Fibroblast of lung (primary cell): ENCODE measurements at regions not wholly inside any gene's neighbourhood (a gene's known extent, or its start where the extent isn't known, plus 50 kb on each side); places are given as distances from the start of the nearest gene placed in this dataset.

Source experiments
- CTCF ChIP-seq, 2 donors: IDR thresholded peaks in 1 of 2; conservative IDR thresholded peaks in 1 of 2; 1 replicate in 1 of 2; 2 replicates in 1 of 2; pipeline ENCODE4 v1.5.1; 2011 to 2012; ENCODE audit warnings: low read length in 2 of 2, control low read depth in 1 of 2, inconsistent platforms in 1 of 2, low read depth in 1 of 2, mild to moderate bottlenecking in 1 of 2
- EZH2 ChIP-seq: IDR thresholded peaks from 2 replicates; pipeline ENCODE4 v1.5.1; 2012; ENCODE audit warnings: low read length, control low read depth, mild to moderate bottlenecking; ENCODE audit errors: missing control alignments

DNA sequence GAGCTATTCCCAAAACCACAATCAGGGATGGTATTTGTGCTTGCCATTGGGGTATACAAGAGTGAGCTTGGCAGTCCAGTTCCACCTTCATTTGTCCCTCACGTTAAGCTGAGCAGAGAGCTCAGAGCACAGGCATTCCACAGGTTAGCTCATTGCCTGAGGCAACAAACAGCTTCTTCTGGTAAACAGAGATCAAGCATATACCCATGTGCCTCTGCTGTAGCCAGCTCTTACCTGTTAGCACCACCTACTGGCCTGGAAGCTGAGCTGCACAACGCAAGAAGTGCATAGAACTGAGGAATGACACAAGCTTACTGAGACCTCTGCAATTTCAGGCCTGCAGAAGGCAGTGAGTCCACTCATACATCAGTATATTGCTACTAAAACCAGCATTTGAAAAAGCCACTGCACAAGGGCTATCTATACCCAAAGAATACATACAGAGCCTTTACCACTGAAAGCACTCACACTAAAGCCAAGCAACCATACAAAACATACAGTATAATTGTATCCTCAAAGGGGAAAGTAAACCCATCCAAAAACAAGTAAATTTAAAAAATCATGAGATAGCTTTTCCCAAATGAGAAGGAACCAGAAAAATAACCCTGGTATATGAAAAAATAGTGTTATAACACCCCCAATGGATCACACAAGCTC is 258.3 kb upstream of the GABRA2 start:
- peak in 1 of 2 donors; percentile 53 for TF ChIP-seq CTCF (conservative IDR thresholded peaks at IDR 0.05 in 1 of 2, IDR thresholded peaks at IDR 0.05 in 1 of 2; ENCODE audit: low read depth in 1 of 2, low read length in 2 of 2)
- no peak for TF ChIP-seq EZH2
